DMS153 treated with DMSO at 0.1 percent for 48 hours (cell line): ENCODE measurements at regions not wholly inside any gene's neighbourhood (a gene's known extent, or its start where the extent isn't known, plus 50 kb on each side); places are given as distances from the start of the nearest gene placed in this dataset.

Source experiments
- DNase-seq: peaks from one replicate; lab custom pipeline; 2025; ENCODE audit not compliant: unreplicated experiment; lab: John Stamatoyannopoulos, UW

DNA sequence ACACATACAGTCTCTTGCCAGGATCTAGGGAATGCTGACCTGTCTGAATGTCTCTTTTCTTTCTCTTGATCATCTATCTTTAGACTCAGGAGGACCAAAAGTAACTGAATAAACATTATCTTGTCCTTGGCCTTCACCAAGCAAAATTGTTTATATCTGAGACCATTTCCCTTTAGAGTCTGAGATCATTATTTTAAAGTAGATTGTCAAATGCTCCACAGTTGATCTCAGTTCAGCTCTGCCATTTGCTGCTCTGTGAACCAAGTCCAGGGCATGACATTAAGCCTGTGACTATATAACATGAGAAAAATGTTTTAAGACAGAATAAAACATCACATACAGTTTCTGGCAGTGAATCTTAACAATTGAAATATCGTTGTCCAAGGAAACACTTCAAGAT lies 148.3 kb upstream of the NRSN1 start:
- no peak for DNase-seq

DNA sequence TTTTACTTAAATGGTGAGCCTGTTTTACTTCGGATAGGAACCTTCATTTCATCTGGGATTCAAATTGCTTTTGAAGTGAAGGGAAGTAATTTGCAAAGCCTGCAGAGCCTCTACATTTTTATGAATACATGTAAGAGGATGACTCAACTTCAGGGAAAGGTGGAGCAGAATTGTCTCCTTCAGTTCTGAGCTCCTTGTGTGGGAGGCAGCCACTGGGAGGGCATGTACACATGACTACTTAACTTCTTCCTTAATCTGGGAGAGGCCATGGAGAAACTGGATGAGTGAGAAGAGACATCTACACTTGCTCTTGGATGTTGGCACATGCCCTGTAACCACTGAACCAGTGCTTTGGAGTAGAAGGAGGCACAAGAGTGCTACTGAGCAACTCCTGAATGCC lies 145.1 kb upstream of the NRSN1 start:
- DNase-seq, result no peak

DNA sequence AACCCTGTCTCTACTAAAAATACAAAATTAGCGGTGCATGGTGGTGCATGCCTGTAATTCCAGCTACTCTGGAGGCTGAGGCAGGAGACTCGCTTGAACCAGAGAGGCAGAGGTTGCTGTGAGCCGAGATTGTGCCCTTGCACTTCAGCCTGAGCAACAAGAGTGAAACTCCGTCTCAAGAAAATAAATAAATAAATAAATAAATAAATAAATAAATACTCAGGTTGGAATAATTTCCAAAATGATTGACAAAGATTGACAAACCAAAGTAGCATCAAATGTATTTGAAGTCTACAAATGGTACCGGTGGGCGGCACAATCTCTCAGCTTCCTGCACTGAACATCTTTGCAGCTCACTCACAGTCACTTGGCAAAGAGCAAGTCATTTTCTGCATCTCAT lies 144.1 kb upstream of the NRSN1 start:
- no peak for DNase-seq

DNA sequence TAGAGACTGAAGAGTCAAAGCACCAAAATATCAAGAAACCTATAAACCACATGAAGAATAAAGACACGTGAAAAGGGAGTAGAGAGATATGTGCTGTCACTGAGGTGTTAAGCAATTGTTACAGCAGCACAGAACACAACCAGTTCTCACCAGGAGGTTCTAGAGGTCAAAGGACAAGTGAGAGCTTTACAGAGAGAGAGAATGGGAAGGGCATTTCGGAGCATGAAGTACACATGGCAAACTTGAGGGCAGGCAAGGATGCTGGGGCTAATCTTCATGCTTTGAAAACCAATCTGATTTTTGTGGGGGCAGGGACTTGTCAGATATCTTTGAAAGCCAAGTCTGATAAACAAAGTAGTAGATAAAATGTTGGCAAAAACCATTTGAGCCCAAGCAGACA lies 142.3 kb upstream of the NRSN1 start:
- DNase-seq, result no peak

DNA sequence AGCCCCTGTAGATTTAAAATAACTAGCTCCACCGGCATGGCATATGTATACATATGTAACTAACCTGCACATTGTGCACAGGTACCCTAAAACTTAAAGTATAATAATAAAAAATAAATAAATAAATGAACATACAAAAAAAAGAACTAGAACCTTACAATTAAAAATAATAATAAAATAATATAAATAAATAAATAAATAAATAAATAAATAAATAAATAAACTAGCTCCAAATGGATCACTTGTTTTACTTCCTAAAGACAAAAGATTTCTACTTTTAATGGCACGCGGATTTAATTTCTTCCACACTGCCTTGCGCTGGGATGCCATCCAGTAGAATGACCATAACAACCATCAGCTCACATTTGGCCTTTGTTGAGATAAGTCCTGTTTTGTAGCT lies 141.0 kb upstream of the NRSN1 start:
- DNase-seq, result no peak

DNA sequence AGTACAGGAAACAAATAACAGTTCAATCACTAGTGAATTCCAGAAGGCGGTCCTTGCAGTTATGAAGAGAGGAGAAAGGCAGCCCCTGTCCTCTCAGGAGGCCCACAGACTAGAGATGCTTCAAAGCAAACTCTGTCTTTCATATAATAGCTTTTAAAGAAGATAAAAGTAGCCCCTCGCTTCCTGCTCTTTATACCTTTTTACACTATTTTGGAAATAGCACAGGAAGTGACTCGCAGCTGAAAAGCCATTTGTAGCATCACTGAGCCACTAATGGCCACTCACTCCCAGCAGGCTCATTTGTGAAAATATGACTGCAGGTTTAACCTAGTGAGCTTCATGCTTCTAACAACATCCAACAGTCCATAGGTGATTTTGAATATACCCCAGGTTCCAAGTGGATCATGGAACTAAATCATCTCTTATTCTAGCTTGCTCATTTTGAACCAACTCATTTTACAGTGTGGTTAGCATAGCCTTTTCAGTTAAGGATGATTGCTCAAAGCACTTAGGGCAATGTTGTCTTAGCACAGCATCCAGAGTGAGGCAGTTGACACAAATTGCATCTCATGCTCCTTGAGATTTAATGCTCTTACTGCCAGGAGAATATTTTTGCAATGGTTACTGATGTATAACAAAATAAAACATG lies 136.0 kb upstream of the NRSN1 start:
- DNase-seq, result no peak

DNA sequence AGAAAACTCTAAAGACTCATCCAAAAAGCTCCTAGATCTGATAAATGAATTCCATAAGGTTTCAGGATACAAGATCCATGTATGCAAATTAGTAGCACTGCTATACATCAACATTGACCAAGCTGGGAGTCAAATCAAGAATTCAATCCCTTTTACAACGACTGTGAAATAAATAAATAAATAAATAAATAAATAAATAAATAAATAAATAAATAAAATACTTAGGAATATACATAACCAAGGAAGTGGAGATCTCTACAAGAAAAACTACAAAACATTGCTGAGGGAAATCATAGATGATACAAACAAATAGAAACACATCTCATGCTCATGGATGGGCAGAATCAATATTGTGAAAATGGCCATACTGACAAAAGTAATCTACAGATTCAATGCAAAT lies 132.0 kb upstream of the NRSN1 start:
- no peak for DNase-seq

DNA sequence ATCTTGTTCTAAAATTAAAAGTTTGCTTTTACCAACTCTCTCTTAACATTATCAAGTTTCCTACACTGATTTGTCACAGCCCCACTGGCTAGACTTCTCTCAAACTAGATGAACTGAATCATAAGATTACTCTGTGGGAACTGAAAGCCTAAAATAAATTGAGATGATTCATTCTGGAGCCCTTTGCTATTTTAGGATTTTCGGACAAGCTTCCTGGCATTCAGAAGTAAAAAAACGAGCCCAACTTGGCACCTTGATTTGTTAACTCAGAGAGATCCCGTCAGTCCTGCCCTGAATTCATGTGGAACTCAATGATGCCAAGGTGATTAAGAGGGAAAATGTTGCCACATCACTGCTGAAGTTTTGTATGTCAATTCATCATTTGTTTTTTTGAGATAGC lies 122.0 kb upstream of the NRSN1 start:
- no peak for DNase-seq

DNA sequence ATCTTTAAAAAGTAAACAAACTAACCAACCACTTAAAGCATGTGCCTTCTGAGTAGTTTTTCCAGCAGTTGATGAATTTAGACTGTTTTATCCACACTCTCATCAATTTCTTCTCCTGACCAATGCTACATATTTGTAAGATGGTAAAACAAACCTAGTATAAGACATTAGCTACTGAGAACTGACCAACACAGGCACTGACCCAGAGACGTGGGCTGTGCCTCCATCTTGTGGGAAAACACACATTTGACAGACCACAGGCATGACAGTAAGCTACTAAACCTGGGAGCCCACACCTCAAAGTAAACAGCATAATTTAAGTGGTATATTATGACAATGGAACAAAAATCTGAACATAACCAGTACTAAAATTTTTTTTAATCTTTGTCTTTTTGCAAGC lies 121.4 kb upstream of the NRSN1 start:
- no peak for DNase-seq

DNA sequence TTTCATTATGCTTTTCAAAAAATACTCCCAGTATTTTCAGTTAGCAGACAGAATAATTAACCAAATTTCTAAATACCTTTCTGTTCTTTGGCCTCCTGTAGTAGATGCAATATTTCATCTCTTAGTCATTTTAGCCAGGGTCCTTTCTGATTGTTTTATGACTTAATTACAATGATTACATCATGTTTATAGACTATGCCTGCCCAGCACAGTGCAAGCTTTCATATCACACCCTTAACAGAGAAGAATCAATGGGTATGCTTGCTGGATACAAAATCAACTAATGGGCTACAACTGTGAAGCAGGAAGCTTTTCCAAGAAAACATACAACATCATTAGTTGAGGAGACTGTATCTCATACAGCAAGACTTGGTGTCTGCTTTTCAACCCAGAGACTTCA lies 119.8 kb upstream of the NRSN1 start:
- DNase-seq, result no peak

DNA sequence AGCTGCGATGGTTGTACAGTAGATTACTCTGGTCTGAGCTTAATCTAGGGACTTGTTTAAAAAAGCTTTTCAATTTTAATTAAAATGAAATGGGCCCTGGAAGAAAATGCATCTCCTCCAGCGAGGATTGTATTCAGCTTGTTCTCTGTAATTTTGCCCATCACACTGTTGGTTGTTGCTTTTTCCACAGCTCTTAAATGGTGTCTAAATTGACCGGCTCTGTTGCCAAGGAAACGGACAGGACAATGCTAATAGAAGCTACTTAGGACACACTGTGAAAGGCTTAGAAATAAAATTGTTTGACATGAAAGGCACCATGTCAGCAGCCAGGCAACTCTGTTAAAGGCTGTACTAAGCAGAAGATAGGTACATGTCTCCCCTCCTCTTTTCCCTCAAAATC lies 116.7 kb upstream of the NRSN1 start:
- DNase-seq, result peak; percentile 60

DNA sequence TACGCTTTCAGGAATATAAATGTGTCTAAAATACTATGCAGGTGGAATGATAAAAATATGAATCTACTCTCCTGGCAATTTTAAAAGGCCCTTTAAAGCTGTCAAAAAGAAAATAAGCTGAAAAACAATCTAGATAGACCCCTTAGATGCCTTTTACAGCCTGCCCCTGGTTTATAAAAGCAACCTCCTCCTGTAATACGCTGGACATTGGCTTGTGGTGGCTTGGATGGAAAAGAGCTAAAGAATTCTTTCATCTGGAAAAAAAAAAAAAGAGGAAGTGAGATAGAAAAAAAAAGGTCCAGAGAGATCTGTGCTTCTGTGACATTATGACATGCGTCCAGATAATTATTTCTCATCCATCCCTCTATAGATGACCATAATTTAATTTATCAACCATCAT lies 115.9 kb upstream of the NRSN1 start:
- DNase-seq, result no peak

DNA sequence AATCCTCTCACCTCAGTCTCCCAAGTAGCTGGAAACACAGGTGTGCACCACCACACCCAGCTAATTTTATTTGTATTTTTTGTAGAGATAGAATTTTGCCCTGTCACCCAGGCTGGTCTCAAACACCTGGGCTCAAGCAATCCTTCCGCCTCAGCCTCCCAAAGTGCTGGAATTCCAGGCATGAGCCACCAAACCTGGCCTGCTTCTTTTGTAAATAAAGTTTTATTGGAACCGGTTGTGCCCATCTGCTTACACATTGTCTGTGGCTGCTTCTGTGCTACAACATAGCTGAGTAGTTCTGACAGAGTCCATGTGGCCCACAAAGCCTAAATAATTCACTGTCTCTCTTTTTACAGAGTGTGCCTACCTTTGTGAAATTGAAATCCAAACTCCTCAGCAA lies 109.7 kb upstream of the NRSN1 start:
- no peak for DNase-seq

DNA sequence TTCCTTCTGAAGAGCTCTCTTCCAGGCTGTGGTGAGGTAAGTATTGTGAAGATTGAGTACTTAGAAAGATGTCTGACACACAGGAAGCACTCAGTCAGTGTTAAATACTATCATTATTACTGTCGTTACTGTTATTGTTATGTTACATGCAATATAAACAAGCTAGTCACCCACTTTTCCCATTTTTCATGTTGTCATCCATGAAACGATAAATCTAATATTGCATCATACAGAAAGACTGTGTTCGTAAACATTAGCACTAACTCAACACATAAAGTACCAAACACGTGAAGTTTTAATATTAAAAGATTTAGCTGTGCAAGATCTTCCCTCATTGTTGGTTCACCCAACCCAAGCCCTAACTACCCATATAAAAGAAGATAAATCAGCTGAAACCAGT lies 109.2 kb upstream of the NRSN1 start:
- DNase-seq, result no peak

DNA sequence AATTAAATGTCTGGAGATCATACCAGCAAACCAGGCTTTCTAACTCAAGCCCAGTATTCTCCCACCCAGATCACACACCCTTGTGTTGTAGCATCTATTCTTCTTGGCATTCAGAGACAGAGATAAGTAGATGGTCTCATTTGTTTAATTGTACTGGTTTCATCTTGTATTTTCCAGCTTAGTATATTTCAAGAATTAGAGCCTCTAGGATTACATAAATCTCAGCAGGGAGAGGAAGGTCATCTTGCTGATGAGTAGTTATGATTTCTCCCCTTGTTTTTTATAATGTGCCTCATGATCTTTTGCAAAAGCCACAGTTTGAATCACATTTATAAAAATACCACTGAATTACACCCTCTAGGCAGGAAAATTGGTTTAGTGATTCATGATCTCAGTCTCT lies 106.6 kb upstream of the NRSN1 start:
- no peak for DNase-seq

DNA sequence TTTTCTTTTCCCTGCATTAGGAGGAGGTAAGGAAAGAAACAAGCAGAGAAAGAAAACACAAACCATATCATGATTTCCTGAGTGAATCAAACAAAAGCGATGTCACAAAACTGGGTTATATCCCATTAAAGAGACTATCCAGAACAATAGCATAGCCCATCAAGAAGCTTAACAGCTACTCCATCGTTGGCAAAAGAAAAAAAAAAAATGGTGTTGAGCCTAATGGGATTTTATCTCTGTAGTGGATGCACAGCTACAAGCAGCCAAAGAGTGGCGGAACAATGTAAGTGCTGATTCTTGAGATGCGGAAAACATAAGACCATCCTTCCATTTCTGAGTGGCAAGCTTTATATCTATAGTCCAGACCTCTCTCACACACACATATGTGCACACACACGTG lies 106.2 kb upstream of the NRSN1 start:
- no peak for DNase-seq

DNA sequence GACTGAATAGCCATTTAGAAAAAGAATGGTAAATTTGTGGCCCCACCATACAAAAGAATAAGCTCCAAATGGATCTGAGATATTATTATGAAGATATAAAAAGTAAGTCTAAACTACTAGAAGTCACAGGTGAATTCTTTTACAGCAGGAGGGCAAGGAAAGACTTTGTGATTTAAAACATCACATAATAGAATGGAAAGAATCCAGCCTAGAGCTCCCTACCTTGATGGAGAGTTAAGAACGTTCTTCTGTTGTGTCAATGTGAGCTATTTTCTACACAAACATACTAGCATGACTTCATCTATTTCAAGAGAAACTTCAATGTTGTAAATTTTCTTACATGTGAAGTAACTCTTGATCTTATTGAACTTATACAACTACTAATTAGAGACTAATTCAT lies 100.0 kb upstream of the NRSN1 start:
- DNase-seq, result no peak

DNA sequence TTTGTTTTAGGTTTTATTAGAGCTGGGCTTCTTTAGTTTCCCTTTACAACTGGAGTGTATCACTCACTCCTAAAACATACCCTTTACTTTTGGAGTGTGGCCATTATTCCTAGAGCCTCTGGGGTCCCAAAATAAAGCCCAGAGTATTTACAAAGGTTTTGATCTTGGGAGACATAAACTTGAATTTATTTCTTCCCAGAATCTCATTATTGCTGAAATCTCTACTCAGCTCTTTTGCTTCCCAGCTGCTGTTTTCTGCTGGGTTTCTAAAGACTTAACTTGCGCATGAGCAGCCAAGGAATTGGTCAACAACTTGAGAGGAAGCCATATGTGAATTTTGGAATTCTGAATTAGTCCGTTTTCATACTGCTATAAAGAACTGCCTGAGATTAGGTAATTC lies 94.5 kb upstream of the NRSN1 start:
- no peak for DNase-seq

DNA sequence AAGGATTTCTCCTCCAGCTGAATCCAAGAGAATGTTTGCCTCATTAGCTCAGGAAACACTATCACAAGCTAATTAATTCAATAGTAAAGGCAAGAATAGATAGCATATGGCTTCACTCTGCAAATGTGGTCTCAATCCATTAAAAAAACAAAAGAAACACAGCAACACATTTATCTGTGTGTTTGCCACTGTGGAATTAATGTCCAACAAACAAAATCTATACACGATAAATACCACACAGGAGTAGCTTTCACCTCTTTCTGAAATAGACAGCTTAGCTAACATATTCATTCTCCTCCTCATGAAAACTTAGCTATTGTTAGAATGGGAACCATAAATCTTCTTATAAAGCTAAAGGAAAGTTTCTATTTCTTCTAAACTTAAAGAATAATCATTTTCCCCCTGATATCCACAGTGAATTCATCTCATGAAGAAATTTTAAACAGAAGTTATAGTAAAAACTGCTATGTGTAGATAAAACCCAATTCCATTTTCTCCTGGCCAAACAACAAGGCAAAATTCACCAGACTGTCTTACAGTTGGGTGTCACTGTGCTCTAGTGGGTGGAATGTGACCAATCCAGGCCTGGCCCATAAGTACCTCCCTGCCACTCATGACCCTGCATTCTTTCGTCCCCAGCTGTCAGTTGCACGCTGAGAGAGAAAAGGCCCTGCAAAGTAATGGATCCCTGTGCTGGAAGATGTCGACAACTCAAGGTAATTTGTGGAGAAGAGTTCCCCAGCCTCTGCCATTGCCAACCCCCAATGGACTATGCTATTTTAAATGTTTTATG lies 92.9 kb upstream of the NRSN1 start:
- DNase-seq, result no peak

DNA sequence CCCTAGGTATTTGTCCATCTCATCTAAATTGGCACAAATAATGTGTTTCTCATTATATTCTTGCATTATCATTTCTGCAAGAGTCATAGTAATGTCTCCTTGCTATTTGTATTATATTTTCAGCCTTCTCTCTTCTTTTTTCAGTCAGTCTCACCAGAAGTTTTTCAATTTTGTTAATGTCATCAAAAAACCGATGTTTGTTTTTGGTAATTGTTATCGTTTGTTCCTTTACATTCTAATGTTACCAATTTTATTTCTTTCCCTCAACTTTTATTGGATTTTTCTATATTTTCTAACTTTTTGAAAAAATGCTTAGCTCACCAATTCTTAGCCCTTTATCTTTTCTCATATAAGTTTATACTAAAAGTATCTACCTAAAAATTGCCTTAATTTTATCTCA lies 82.2 kb upstream of the NRSN1 start:
- no peak for DNase-seq

DNA sequence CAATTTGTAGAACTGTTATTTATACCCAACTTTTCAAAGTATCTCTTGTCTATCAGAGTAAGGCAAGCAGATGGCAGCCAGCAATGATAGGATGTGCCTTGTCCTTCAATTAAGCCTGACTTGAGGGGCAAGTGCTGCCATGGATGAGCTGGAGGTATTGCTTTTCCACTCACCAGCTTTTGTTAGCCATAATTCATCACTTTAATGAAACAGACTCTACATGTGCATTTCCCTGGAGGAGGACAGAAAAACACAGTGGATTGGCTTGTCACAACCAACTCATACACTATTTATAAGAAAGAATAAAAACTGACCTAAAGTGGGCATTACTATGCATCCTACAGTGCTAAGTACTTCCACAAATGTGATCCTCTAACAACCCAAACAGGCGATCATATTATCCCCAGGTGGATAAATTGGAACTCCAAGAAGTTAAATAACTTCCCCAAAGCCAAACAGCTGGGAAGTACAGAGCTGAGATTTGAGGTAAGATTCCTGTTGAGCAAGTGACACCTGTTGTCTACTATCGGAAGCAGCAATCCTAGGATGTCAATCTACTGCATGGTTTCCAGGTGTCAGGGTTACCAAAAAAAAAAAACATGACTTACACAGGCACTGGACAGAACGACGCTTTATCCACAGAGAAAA lies 73.9 kb upstream of the NRSN1 start:
- no peak for DNase-seq

DNA sequence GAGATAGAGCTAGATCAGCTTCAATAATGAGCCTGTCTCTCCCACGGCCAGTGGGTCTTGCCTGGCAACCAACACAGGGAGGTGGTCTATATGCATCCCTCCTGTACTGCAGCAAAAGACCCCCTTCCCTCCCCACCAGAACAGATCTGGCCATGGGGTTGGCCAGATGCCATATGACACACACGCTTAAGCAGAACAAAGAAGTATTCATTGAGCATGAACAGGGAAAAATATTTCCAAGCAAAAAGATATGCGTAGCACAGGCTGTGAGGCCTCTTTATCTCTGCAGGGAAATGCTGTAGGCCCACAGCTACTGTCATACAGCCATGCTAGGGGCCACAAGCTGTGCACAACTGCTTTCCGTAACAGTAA lies 73.4 kb upstream of the NRSN1 start:
- DNase-seq, result no peak

DNA sequence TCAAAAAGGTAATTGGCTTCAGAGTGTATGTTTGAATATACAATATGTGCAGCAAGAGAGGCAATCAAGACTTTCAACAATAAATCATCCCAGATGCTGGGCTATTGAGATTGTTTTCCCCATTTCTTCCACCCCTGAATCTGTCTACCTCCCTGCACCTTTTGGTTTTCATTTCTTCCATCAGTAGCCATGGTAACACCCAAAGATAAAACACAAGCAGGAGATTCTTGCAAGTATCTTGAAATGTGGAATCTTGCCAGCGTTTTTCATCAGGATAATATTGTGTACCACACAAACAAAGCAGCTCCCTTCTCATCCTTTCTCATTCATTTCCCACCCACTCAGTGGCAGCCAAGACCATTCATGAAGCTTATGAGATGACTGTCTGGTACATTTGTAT lies 73.0 kb upstream of the NRSN1 start:
- no peak for DNase-seq
